22Rv1 (cell line): ENCODE measurements at regions not wholly inside any gene's neighbourhood (a gene's known extent, or its start where the extent isn't known, plus 50 kb on each side); places are given as distances from the start of the nearest gene placed in this dataset.

Source experiments
- H3K27ac ChIP-seq: fragments of 450-650 bp; 2 replicates; pipeline ENCODE4 v1.5.1; 2017
- CTCF ChIP-seq: fragments of 450-650 bp; IDR thresholded peaks from 2 replicates; pipeline ENCODE4 v1.5.1; 2017; ENCODE audit warnings: mild to moderate bottlenecking
- ZFX ChIP-seq: fragments of 450-650 bp; IDR thresholded peaks from 2 replicates; pipeline ENCODE4 v1.6.1; 2017; ENCODE audit warnings: antibody characterized with exemption, borderline replicate concordance

GRCh38 chr1:17946434-17946833 lies 161.2 kb upstream of the IGSF21 start:
- H3K27ac ChIP-seq = no peak overlapping the region
- TF ChIP-seq ZFX = no peak
- TF ChIP-seq CTCF = no peak

DNA sequence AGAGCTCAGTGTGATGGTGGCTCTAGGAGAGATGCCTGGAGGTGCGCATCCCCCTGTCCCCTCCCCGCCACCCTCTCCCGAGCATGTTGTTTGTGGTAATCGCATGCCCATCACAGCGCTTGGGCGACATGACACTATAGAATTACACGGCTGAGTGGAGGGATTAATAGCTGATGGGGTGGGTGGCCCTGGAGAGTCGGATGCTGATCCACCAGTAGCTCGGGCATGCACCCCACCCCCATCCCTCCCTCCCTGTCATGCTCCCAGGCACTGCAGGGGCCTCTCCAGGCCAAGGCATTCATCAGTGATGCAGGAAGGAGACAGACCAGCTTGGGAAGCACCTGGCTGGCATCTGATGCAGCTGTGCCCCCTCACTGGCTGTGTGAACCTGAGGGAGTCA lies 159.0 kb upstream of the IGSF21 start:
- H3K27ac ChIP-seq = no peak overlapping the region
- TF ChIP-seq ZFX (no peak), CTCF (no peak)

- TF ChIP-seq ZFX (no peak), CTCF (no peak)
- no peak overlapping the region for H3K27ac ChIP-seq
These were observed 158.1 kb upstream of the IGSF21 start for GRCh38 chr1:17949511-17949910.

GRCh38 chr1:17950728-17951127 lies 156.9 kb upstream of the IGSF21 start:
- TF ChIP-seq CTCF (no peak), ZFX (no peak)
- H3K27ac ChIP-seq = no peak overlapping the region

- TF ChIP-seq CTCF (no peak), ZFX (no peak)
These were observed 155.1 kb upstream of the IGSF21 start for GRCh38 chr1:17952506-17952905.

GRCh38 chr1:17953921-17954320 lies 153.7 kb upstream of the IGSF21 start:
- no peak overlapping the region for H3K27ac ChIP-seq
- TF ChIP-seq ZFX (no peak), CTCF (no peak)

More at GRCh38 chr1:17952506-17952905, 155.1 kb upstream of the IGSF21 start:
- no peak overlapping the region for H3K27ac ChIP-seq

- TF ChIP-seq CTCF (no peak), ZFX (no peak)
- H3K27ac ChIP-seq = no peak overlapping the region
These were observed 152.0 kb upstream of the IGSF21 start for GRCh38 chr1:17955302-17956285.
